Suprapubic skin (tissue), 4 donors: ENCODE measurements at regions not wholly inside any gene's neighbourhood (a gene's known extent, or its start where the extent isn't known, plus 50 kb on each side); places are given as distances from the start of the nearest gene placed in this dataset.

ENCODE experiments used
- DNase-seq, 2 donors: peaks; one replicate each; pipeline ENCODE4 v3.0.0-alpha.2; 2019; ENCODE audit warnings: low spot score in 2 of 2
- H3K27ac ChIP-seq: fragments of 200-600 bp; sonication (generic); one replicate; pipeline ENCODE4 v1.5.1; 2019
- H3K27me3 ChIP-seq: fragments of 200-600 bp; sonication (generic); one replicate; pipeline ENCODE4 v1.5.1; 2019
- H3K36me3 ChIP-seq: fragments of 200-600 bp; sonication (generic); one replicate; pipeline ENCODE4 v1.5.1; 2019
- H3K4me1 ChIP-seq: fragments of 200-600 bp; sonication (generic); one replicate; pipeline ENCODE4 v1.5.1; 2019
- H3K4me3 ChIP-seq: fragments of 200-600 bp; sonication (generic); one replicate; pipeline ENCODE4 v1.5.1; 2019; ENCODE audit warnings: mild to moderate bottlenecking
- H3K9me3 ChIP-seq: fragments of 200-600 bp; sonication (generic); one replicate; pipeline ENCODE4 v1.5.1; 2019
- CTCF ChIP-seq, 2 donors: fragments of 200-600 bp in 1 of 2; fragments of 450-650 bp in 1 of 2; sonication (generic) in 1 of 2; IDR thresholded peaks; one replicate each; pipeline ENCODE4 v1.5.1; 2016 to 2019; ENCODE audit warnings: antibody characterized with exemption in 2 of 2, mild to moderate bottlenecking in 1 of 2, moderate library complexity in 1 of 2
- EP300 ChIP-seq: sonication (generic); formaldehyde crosslinking; IDR thresholded peaks from one replicate; pipeline ENCODE4 v1.6.1; 2017; ENCODE audit warnings: antibody characterized with exemption
- POLR2A ChIP-seq, 2 donors: fragments of 450-650 bp; IDR thresholded peaks; one replicate each; pipeline ENCODE4 v1.6.1; 2017; ENCODE audit warnings: antibody characterized with exemption in 2 of 2, mild to moderate bottlenecking in 2 of 2, moderate library complexity in 2 of 2
- POLR2AphosphoS5 ChIP-seq, 3 donors: sonication (generic); formaldehyde crosslinking; IDR thresholded peaks; one replicate each; pipeline ENCODE4 v1.6.1; 2017; ENCODE audit warnings: antibody characterized with exemption in 3 of 3
- WGBS: methylation state at CpG from one replicate; pipeline ENCODE4 v1.1.5; 2018; 5-methylcytosine and 5-hydroxymethylcytosine counted together

DNA sequence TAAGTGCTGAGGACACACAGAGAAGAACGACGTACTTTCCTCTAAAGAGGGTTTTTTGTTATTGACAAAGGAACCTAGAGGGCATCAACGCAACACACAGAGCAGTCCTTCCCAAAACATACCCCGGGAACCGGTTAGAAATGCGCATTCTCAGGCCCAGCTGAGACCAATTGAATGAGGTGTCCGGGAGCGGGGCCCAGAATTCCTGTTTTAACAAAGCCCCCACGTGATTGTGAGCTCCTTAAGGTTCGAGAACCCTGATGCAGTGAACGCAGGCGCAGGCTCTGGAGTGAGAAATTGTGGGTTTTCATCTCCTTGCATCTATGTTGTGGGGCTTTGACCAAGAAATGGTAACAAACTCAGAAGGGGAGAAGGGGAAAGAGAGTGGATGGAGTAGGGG is 51.0 kb upstream of the TBX3 start:
- Histone ChIP-seq H3K27me3 (peaks cover 29% of the 10 kb centered on the region), H3K36me3 (no peaks in the 10 kb centered on the region), H3K9me3 (no peaks in the 10 kb centered on the region), H3K27ac (no peak overlapping the region), H3K4me1 (peaks cover 15% of the 10 kb centered on the region), H3K4me3 (no peak overlapping the region)
- TF ChIP-seq EP300 (no peak), CTCF (IDR thresholded peaks at IDR 0.05) (no peak), POLR2AphosphoS5 (IDR thresholded peaks at IDR 0.05) (no peak), POLR2A (IDR thresholded peaks at IDR 0.05) (no peak)
- WGBS = 79% methylated on average over 12 of the region's 12 CpGs
- no peak for DNase-seq

DNA sequence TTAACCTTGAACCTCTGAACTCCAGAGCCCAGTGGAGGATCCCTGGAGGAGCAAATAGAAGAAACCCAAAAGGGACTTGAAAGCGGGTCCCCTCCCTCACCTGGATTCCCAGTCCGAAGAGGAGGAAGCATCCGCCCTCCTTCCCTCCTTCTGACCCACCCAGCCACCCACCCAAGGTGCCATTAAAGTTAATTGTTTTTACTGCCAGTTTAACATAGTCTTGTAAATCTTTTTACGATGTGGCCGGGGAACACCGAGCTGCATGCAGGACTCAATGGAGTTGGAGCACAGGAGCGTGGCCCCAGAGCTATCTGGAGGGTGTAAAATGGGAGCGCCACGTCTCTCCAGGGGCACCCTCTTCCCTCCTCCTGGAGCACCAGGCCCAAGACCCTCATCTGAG is 49.9 kb upstream of the TBX3 start:
- 80% methylated on average over 9 of the region's 9 CpGs for WGBS
- Histone ChIP-seq H3K4me1 (peaks cover 15% of the 10 kb centered on the region), H3K27me3 (peaks cover 29% of the 10 kb centered on the region), H3K27ac (no peak overlapping the region), H3K36me3 (no peaks in the 10 kb centered on the region), H3K9me3 (no peaks in the 10 kb centered on the region), H3K4me3 (no peak overlapping the region)
- TF ChIP-seq CTCF (IDR thresholded peaks at IDR 0.05) (no peak), EP300 (no peak), POLR2A (IDR thresholded peaks at IDR 0.05) (no peak), POLR2AphosphoS5 (IDR thresholded peaks at IDR 0.05) (no peak)
- DNase-seq = no peak
